OCI-LY7 (cell line): ENCODE measurements at regions not wholly inside any gene's neighbourhood (a gene's known extent, or its start where the extent isn't known, plus 50 kb on each side); places are given as distances from the start of the nearest gene placed in this dataset.

ENCODE experiments used
- CTCF ChIP-seq: fragments of 200-600 bp; sonication (generic); conservative IDR thresholded peaks from 2 replicates; pipeline ENCODE4 v1.5.1; 2014; ENCODE audit warnings: mild to moderate bottlenecking, antibody characterized with exemption, low read length, moderate library complexity, mixed read lengths
- EZH2phosphoT487 ChIP-seq: fragments of 200-600 bp; sonication (generic); IDR thresholded peaks from 2 replicates; pipeline ENCODE4 v1.6.1; 2018; ENCODE audit warnings: low read depth, borderline replicate concordance, mild to moderate bottlenecking, mixed run types, antibody characterized with exemption, low read length, moderate library complexity, mixed read lengths

GRCh38 chr2:62427146-62427545, 78.8 kb downstream of the TMEM17 start:
- TF ChIP-seq CTCF = no peak
- no peak for TF ChIP-seq EZH2phosphoT487
